Liver (tissue), 9 donors: ENCODE measurements at regions not wholly inside any gene's neighbourhood (a gene's known extent, or its start where the extent isn't known, plus 50 kb on each side); places are given as distances from the start of the nearest gene placed in this dataset. TPM values are rescaled to one million over a fixed set of nuclear protein-coding genes. Genes with fewer than 3 reads are reported as not detected.

Experiments used
- DNase-seq: peaks from one replicate; pipeline ENCODE4 v3.0.0-alpha.2; 2017; ENCODE audit warnings: low spot score
- H3K27ac ChIP-seq, 2 donors: one replicate each; pipeline ENCODE4 v1.7.0; 2013; ENCODE audit warnings: inconsistent platforms in 2 of 2, low read length in 2 of 2, control low read depth in 1 of 2, low read depth in 1 of 2, mild to moderate bottlenecking in 1 of 2
- H3K27me3 ChIP-seq, 4 donors: one replicate each; pipeline versions ENCODE4 v1.6.1 to v1.7.0; 2013; ENCODE audit warnings: low read length in 3 of 4, inconsistent platforms in 1 of 4, mild to moderate bottlenecking in 1 of 4, moderate library complexity in 1 of 4; ENCODE audit not compliant: control insufficient read depth in 4 of 4, insufficient read depth in 4 of 4
- H3K36me3 ChIP-seq, 4 donors: one replicate each; pipeline versions ENCODE4 v1.6.1 to v1.7.0; 2013; ENCODE audit warnings: low read length in 3 of 4, mild to moderate bottlenecking in 3 of 4, low read depth in 1 of 4, moderate library complexity in 1 of 4; ENCODE audit not compliant: control insufficient read depth in 4 of 4, insufficient read depth in 3 of 4
- H3K4me1 ChIP-seq, 4 donors: one replicate each; pipeline versions ENCODE4 v1.6.1 to v1.7.0; 2013; ENCODE audit warnings: low read length in 3 of 4, mild to moderate bottlenecking in 3 of 4, moderate library complexity in 1 of 4; ENCODE audit not compliant: control insufficient read depth in 4 of 4, insufficient read depth in 4 of 4
- H3K4me3 ChIP-seq, 3 donors: one replicate each; pipeline versions ENCODE4 v1.6.1 to v1.7.0; 2013; ENCODE audit warnings: low read length in 3 of 3, control low read depth in 1 of 3, low read depth in 1 of 3, mild to moderate bottlenecking in 1 of 3
- H3K9ac ChIP-seq, 2 donors: one replicate each; pipeline ENCODE4 v1.7.0; 2013; ENCODE audit warnings: low read length in 2 of 2, mild to moderate bottlenecking in 2 of 2, moderate library complexity in 2 of 2, control low read depth in 1 of 2, low read depth in 1 of 2
- H3K9me3 ChIP-seq, 4 donors: one replicate each; pipeline versions ENCODE4 v1.6.1 to v1.7.0; 2013; ENCODE audit warnings: low read length in 3 of 4; ENCODE audit not compliant: control insufficient read depth in 4 of 4
- CTCF ChIP-seq: fragments of 150-350 bp; IDR thresholded peaks from 2 replicates; pipeline ENCODE4 v1.5.1; 2017; ENCODE audit warnings: improper control_type of control experiment, low read depth, low read length; ENCODE audit not compliant: missing input control
- EGR1 ChIP-seq, 2 donors: IDR thresholded peaks; 2 replicates each; pipeline ENCODE4 v1.6.1; 2016 to 2018; ENCODE audit warnings: antibody characterized with exemption in 2 of 2, low read depth in 2 of 2
- HNF4G ChIP-seq: IDR thresholded peaks from 2 replicates; pipeline ENCODE4 v1.6.1; 2016; ENCODE audit warnings: antibody characterized with exemption
- SP1 ChIP-seq: IDR thresholded peaks from 2 replicates; pipeline ENCODE4 v1.6.1; 2018; ENCODE audit warnings: antibody characterized with exemption, mild to moderate bottlenecking
- TAF1 ChIP-seq: conservative IDR thresholded peaks from 2 replicates; pipeline ENCODE4 v1.6.1; 2016; ENCODE audit warnings: antibody characterized with exemption, mild to moderate bottlenecking
- YY1 ChIP-seq: IDR thresholded peaks from 2 replicates; pipeline ENCODE4 v1.6.1; 2016; ENCODE audit warnings: antibody characterized with exemption, mild to moderate bottlenecking
- WGBS: extraction: QIAGEN DNeasy Blood & Tissue Kit; methylation state at CpG from one replicate; pipeline ENCODE4 v1.1.7; 2013; 5-methylcytosine and 5-hydroxymethylcytosine counted together
- small RNA-seq: library from RNA; depleted of rRNA; stranded (forward); fragments of <200 nt; gene quantifications from one replicate; pipeline ENCODE3, GENCODE V24; 2014
- donor health status: healthy.
- donor health status: healthy.
- donor health status: healthy.
- donor health status: healthy.
- donor health status: healthy.

GRCh38 chr1:101748077-101748476 lies 248.6 kb downstream of the OLFM3 start:
- TF ChIP-seq EGR1 (IDR thresholded peaks at IDR 0.05; ENCODE audit: low read depth in 2 of 2) (no peak), HNF4G (no peak), TAF1 (no peak), YY1 (no peak), SP1 (no peak), CTCF (no peak)
- 67% methylated on average over 2 of the region's 2 CpGs for WGBS

More at GRCh38 chr1:101748077-101748476, 248.6 kb downstream of the OLFM3 start:
- Histone ChIP-seq H3K4me3 (no peak overlapping the region), H3K9me3 (peaks cover 0 to 3% (median 0%) of the 10 kb centered on the region in 4 donors), H3K36me3 (no peaks in the 10 kb centered on the region), H3K27ac (no peak overlapping the region), H3K4me1 (no peaks in the 10 kb centered on the region), H3K9ac (no peak overlapping the region), H3K27me3 (no peaks in the 10 kb centered on the region)
- DNase-seq: no peak

Small RNA genes lying in the stretch of these regions (small RNA-seq; reads per million reads assigned to genes)
- gene RNU6-965P: not detected
